Activated CD4-positive, alpha-beta memory T cell treated with anti-CD3 and anti-CD28 coated beads, Interleukin-2, amount 10 ng/mL, durations not matched to agents 7 days and 5 days (primary cell): ENCODE measurements at regions not wholly inside any gene's neighbourhood (a gene's known extent, or its start where the extent isn't known, plus 50 kb on each side); places are given as distances from the start of the nearest gene placed in this dataset.

Experiments used
- CTCF ChIA-PET: fragments of 350-600 bp; sonication (Branson Sonifier 250); formaldehyde crosslinking; loops from one replicate; lab custom pipeline; 2021; ENCODE audit warnings: antibody characterized with exemption, inconsistent platforms; lab: Charles Lee
- POLR2A ChIA-PET: fragments of 350-600 bp; sonication (Branson Sonifier 250); formaldehyde crosslinking; loops from one replicate; lab custom pipeline; 2021; ENCODE audit warnings: antibody characterized with exemption; lab: Charles Lee
- DNase-seq: peaks from one replicate; pipeline ENCODE4 v3.0.0-alpha.2; 2020
- H3K27ac Mint-ChIP-seq: one replicate; pipeline ENCODE4 v1.8.0; 2021; ENCODE audit warnings: mild to moderate bottlenecking, mixed read lengths
- H3K27me3 Mint-ChIP-seq: one replicate; pipeline ENCODE4 v1.8.0; 2021; ENCODE audit warnings: mixed read lengths
- H3K36me3 Mint-ChIP-seq: one replicate; pipeline ENCODE4 v1.8.0; 2021; ENCODE audit warnings: low read depth, mixed read lengths
- H3K4me1 Mint-ChIP-seq: one replicate; pipeline ENCODE4 v1.8.0; 2021; ENCODE audit warnings: mixed read lengths
- H3K4me3 Mint-ChIP-seq: one replicate; pipeline ENCODE4 v1.8.0; 2021; ENCODE audit warnings: mild to moderate bottlenecking, mixed read lengths
- H3K9me3 Mint-ChIP-seq: one replicate; pipeline ENCODE4 v1.8.0; 2021; ENCODE audit warnings: mixed read lengths

- Mint-ChIP-seq H3K27ac (no peak overlapping the region), H3K36me3 (no peaks in the 10 kb centered on the region), H3K9me3 (no peaks in the 10 kb centered on the region), H3K4me3 (no peak overlapping the region), H3K4me1 (no peaks in the 10 kb centered on the region), H3K27me3 (no peaks in the 10 kb centered on the region)
- ChIA-PET POLR2A (no interaction called here), CTCF (no interaction called here)
- DNase-seq, result no peak
These were observed 209.8 kb upstream of the PRMT6 start for GRCh38 chr1:106846656-106847055.

GRCh38 chr1:106861110-106861509 is 195.4 kb upstream of the PRMT6 start:
- POLR2A ChIA-PET, result no interaction called here
- CTCF ChIA-PET, result no interaction called here
- Mint-ChIP-seq H3K36me3 (no peaks in the 10 kb centered on the region), H3K4me3 (no peak overlapping the region), H3K27me3 (no peaks in the 10 kb centered on the region), H3K27ac (no peak overlapping the region), H3K4me1 (no peaks in the 10 kb centered on the region), H3K9me3 (peaks cover 3% of the 10 kb centered on the region)
- no peak for DNase-seq

- H3K27ac Mint-ChIP-seq, result no peak overlapping the region
- no peaks in the 10 kb centered on the region for H3K27me3 Mint-ChIP-seq
- ChIA-PET CTCF (no interaction called here), POLR2A (no interaction called here)
- H3K9me3 Mint-ChIP-seq, result peaks cover 7% of the 10 kb centered on the region
- no peaks in the 10 kb centered on the region for H3K36me3 Mint-ChIP-seq
- H3K4me1 Mint-ChIP-seq, result no peaks in the 10 kb centered on the region
- DNase-seq, result no peak
- no peak overlapping the region for H3K4me3 Mint-ChIP-seq
These were observed 187.6 kb upstream of the PRMT6 start for GRCh38 chr1:106868828-106869227.

- peaks cover 10% of the 10 kb centered on the region for H3K9me3 Mint-ChIP-seq
- no peak overlapping the region for H3K27ac Mint-ChIP-seq
- H3K4me3 Mint-ChIP-seq, result no peak overlapping the region
- H3K36me3 Mint-ChIP-seq, result no peaks in the 10 kb centered on the region
- no peaks in the 10 kb centered on the region for H3K4me1 Mint-ChIP-seq
- POLR2A ChIA-PET, result no interaction called here
- no peak for DNase-seq
- CTCF ChIA-PET, result no interaction called here
- H3K27me3 Mint-ChIP-seq, result no peaks in the 10 kb centered on the region
These were observed 180.9 kb upstream of the PRMT6 start for GRCh38 chr1:106875622-106876021.

- Mint-ChIP-seq H3K27ac (no peak overlapping the region), H3K4me1 (no peaks in the 10 kb centered on the region), H3K36me3 (no peaks in the 10 kb centered on the region), H3K4me3 (no peak overlapping the region), H3K27me3 (no peaks in the 10 kb centered on the region), H3K9me3 (peaks cover 13% of the 10 kb centered on the region)
- CTCF ChIA-PET, result no interaction called here
- POLR2A ChIA-PET, result no interaction called here
- no peak for DNase-seq
These were observed 180.1 kb upstream of the PRMT6 start for GRCh38 chr1:106876384-106876783.

GRCh38 chr1:106879538-106879937 is 176.9 kb upstream of the PRMT6 start:
- no peak overlapping the region for H3K27ac Mint-ChIP-seq
- H3K4me1 Mint-ChIP-seq, result no peaks in the 10 kb centered on the region
- ChIA-PET CTCF (no interaction called here), POLR2A (interaction anchor here (0.6 kb wide), 1 partner anchor 22 kb away, joined by 3 read pairs; no protein-coding TSS in a partner anchor)
- no peaks in the 10 kb centered on the region for H3K27me3 Mint-ChIP-seq
- H3K36me3 Mint-ChIP-seq, result no peaks in the 10 kb centered on the region
- H3K9me3 Mint-ChIP-seq, result peaks cover 8% of the 10 kb centered on the region
- H3K4me3 Mint-ChIP-seq, result no peak overlapping the region
- no peak for DNase-seq

- no peaks in the 10 kb centered on the region for H3K36me3 Mint-ChIP-seq
- H3K4me3 Mint-ChIP-seq, result no peak overlapping the region
- H3K27ac Mint-ChIP-seq, result no peak overlapping the region
- ChIA-PET CTCF (no interaction called here), POLR2A (no interaction called here)
- no peaks in the 10 kb centered on the region for H3K4me1 Mint-ChIP-seq
- H3K9me3 Mint-ChIP-seq, result peaks cover 8% of the 10 kb centered on the region
- no peak for DNase-seq
- no peaks in the 10 kb centered on the region for H3K27me3 Mint-ChIP-seq
These were observed 176.2 kb upstream of the PRMT6 start for GRCh38 chr1:106880226-106880625.

GRCh38 chr1:106883208-106883607 is 173.3 kb upstream of the PRMT6 start:
- CTCF ChIA-PET, result no interaction called here

GRCh38 chr1:106889059-106889458 is 167.4 kb upstream of the PRMT6 start:
- Mint-ChIP-seq H3K27ac (no peak overlapping the region), H3K4me3 (no peak overlapping the region), H3K9me3 (no peaks in the 10 kb centered on the region), H3K27me3 (no peaks in the 10 kb centered on the region), H3K36me3 (no peaks in the 10 kb centered on the region), H3K4me1 (no peaks in the 10 kb centered on the region)
- ChIA-PET CTCF (no interaction called here), POLR2A (no interaction called here)
- DNase-seq, result no peak

More at GRCh38 chr1:106883208-106883607, 173.3 kb upstream of the PRMT6 start:
- no peak overlapping the region for H3K4me3 Mint-ChIP-seq
- POLR2A ChIA-PET, result no interaction called here
- H3K4me1 Mint-ChIP-seq, result no peaks in the 10 kb centered on the region
- no peak overlapping the region for H3K27ac Mint-ChIP-seq
- H3K9me3 Mint-ChIP-seq, result peaks cover 6% of the 10 kb centered on the region
- H3K27me3 Mint-ChIP-seq, result no peaks in the 10 kb centered on the region
- DNase-seq, result no peak
- H3K36me3 Mint-ChIP-seq, result no peaks in the 10 kb centered on the region

GRCh38 chr1:106889583-106889982 is 166.9 kb upstream of the PRMT6 start:
- DNase-seq, result no peak
- POLR2A ChIA-PET, result no interaction called here
- CTCF ChIA-PET, result no interaction called here
- Mint-ChIP-seq H3K9me3 (no peaks in the 10 kb centered on the region), H3K27ac (no peak overlapping the region), H3K27me3 (no peaks in the 10 kb centered on the region), H3K4me1 (no peaks in the 10 kb centered on the region), H3K4me3 (no peak overlapping the region), H3K36me3 (no peaks in the 10 kb centered on the region)

- H3K27me3 Mint-ChIP-seq, result no peaks in the 10 kb centered on the region
- POLR2A ChIA-PET, result no interaction called here
These were observed 158.5 kb upstream of the PRMT6 start for GRCh38 chr1:106897976-106898375.

GRCh38 chr1:106899644-106900043 is 156.8 kb upstream of the PRMT6 start:
- H3K27ac Mint-ChIP-seq, result no peak overlapping the region
- no peak for DNase-seq
- CTCF ChIA-PET, result no interaction called here
- H3K4me1 Mint-ChIP-seq, result no peaks in the 10 kb centered on the region
- no peaks in the 10 kb centered on the region for H3K9me3 Mint-ChIP-seq
- H3K4me3 Mint-ChIP-seq, result no peak overlapping the region
- H3K27me3 Mint-ChIP-seq, result no peaks in the 10 kb centered on the region
- POLR2A ChIA-PET, result no interaction called here
- no peaks in the 10 kb centered on the region for H3K36me3 Mint-ChIP-seq

More at GRCh38 chr1:106897976-106898375, 158.5 kb upstream of the PRMT6 start:
- Mint-ChIP-seq H3K9me3 (no peaks in the 10 kb centered on the region), H3K4me3 (no peak overlapping the region), H3K4me1 (no peaks in the 10 kb centered on the region), H3K36me3 (no peaks in the 10 kb centered on the region), H3K27ac (no peak overlapping the region)
- CTCF ChIA-PET, result no interaction called here
- no peak for DNase-seq

- CTCF ChIA-PET, result no interaction called here
- POLR2A ChIA-PET, result no interaction called here
- H3K4me3 Mint-ChIP-seq, result no peak overlapping the region
- H3K4me1 Mint-ChIP-seq, result no peaks in the 10 kb centered on the region
- H3K27me3 Mint-ChIP-seq, result no peaks in the 10 kb centered on the region
- no peaks in the 10 kb centered on the region for H3K36me3 Mint-ChIP-seq
- H3K9me3 Mint-ChIP-seq, result no peaks in the 10 kb centered on the region
- H3K27ac Mint-ChIP-seq, result no peak overlapping the region
- DNase-seq, result no peak
These were observed 148.7 kb upstream of the PRMT6 start for GRCh38 chr1:106907795-106908194.

GRCh38 chr1:106908689-106909088 is 147.8 kb upstream of the PRMT6 start:
- H3K4me1 Mint-ChIP-seq, result no peaks in the 10 kb centered on the region
- H3K27ac Mint-ChIP-seq, result no peak overlapping the region
- H3K4me3 Mint-ChIP-seq, result no peak overlapping the region
- no peaks in the 10 kb centered on the region for H3K9me3 Mint-ChIP-seq
- no peak for DNase-seq
- ChIA-PET POLR2A (no interaction called here), CTCF (no interaction called here)
- H3K36me3 Mint-ChIP-seq, result no peaks in the 10 kb centered on the region
- no peaks in the 10 kb centered on the region for H3K27me3 Mint-ChIP-seq
